PC-9 (cell line): ENCODE measurements at regions not wholly inside any gene's neighbourhood (a gene's known extent, or its start where the extent isn't known, plus 50 kb on each side); places are given as distances from the start of the nearest gene placed in this dataset.

Source experiments
- BruUV-seq: library from RNA; stranded (reverse); fragments of 400-500 nt; replicated peaks from 2 replicates; lab custom pipeline; 2021; lab: Mats Ljungman, UMichigan
- CTCF ChIA-PET: fragments of 300-600 bp; sonication (Branson Sonifier 250); formaldehyde crosslinking; loops from one replicate; lab custom pipeline; 2022; ENCODE audit warnings: antibody characterized with exemption; lab: Charles Lee
- POLR2A ChIA-PET: fragments of 300-600 bp; sonication (Branson Sonifier 250); formaldehyde crosslinking; loops from one replicate; lab custom pipeline; 2022; ENCODE audit warnings: antibody characterized with exemption; ENCODE audit not compliant: unreplicated experiment; lab: Charles Lee
- DNase-seq, 2 experiments: peaks; one replicate each; pipeline versions ENCODE4 v3.0.0 to v3.0.0-alpha.2; 2015 to 2022; ENCODE audit warnings: mixed read lengths in 1 of 2
- H2AFZ ChIP-seq: fragments of 200-600 bp; sonication (generic); 2 replicates; pipeline ENCODE4 v1.8.1; 2017; ENCODE audit warnings: antibody characterized with exemption
- H3F3A ChIP-seq: fragments of 200-600 bp; sonication (generic); 2 replicates; pipeline ENCODE4 v1.8.1; 2017; ENCODE audit warnings: antibody characterized with exemption, mild to moderate bottlenecking, low read depth; ENCODE audit not compliant: insufficient read depth
- H3K27ac ChIP-seq: fragments of 200-600 bp; sonication (generic); 2 replicates; pipeline ENCODE4 v1.6.1; 2016; ENCODE audit warnings: mixed run types
- H3K27me3 ChIP-seq: fragments of 200-600 bp; sonication (generic); 2 replicates; pipeline ENCODE4 v1.6.1; 2016; ENCODE audit warnings: low read depth, mixed run types; ENCODE audit not compliant: insufficient read depth
- H3K36me3 ChIP-seq: fragments of 200-600 bp; sonication (generic); 2 replicates; pipeline ENCODE4 v1.6.1; 2016; ENCODE audit warnings: low read depth, mixed run types
- H3K4me1 ChIP-seq: fragments of 200-600 bp; sonication (generic); replicated peaks from 2 replicates; pipeline ENCODE4 v1.6.1; 2016; ENCODE audit warnings: mixed run types; ENCODE audit not compliant: insufficient read depth
- H3K4me2 ChIP-seq: fragments of 200-600 bp; sonication (generic); 2 replicates; pipeline ENCODE4 v1.6.1; 2017; ENCODE audit warnings: mixed run types
- H3K4me3 ChIP-seq: fragments of 200-600 bp; sonication (generic); 2 replicates; pipeline ENCODE4 v1.6.1; 2016; ENCODE audit warnings: mixed run types
- H3K79me2 ChIP-seq: fragments of 200-600 bp; sonication (generic); 2 replicates; pipeline ENCODE4 v1.6.1; 2017; ENCODE audit warnings: low read depth, mixed run types
- H3K9me2 ChIP-seq: fragments of 200-600 bp; sonication (generic); 2 replicates; pipeline ENCODE4 v1.8.1; 2017; ENCODE audit warnings: mild to moderate bottlenecking; ENCODE audit not compliant: insufficient read depth
- H3K9me3 ChIP-seq: fragments of 200-600 bp; sonication (generic); 2 replicates; pipeline ENCODE4 v1.8.1; 2016; ENCODE audit warnings: low read depth; ENCODE audit not compliant: insufficient read depth
- H4K20me1 ChIP-seq: fragments of 200-600 bp; sonication (generic); 2 replicates; pipeline ENCODE4 v1.8.1; 2017; ENCODE audit not compliant: insufficient read depth
- CTCF ChIP-seq: fragments of 200-600 bp; sonication (generic); conservative IDR thresholded peaks from 2 replicates; pipeline ENCODE4 v1.6.1; 2017; ENCODE audit warnings: mixed run types, antibody characterized with exemption, mild to moderate bottlenecking, moderate library complexity
- EZH2 ChIP-seq: fragments of 200-600 bp; sonication (generic); IDR thresholded peaks from 2 replicates; pipeline ENCODE4 v1.8.0; 2017; ENCODE audit warnings: antibody characterized with exemption, low read depth
- intact Hi-C: fragments of 100-400 bp; cut with micrococcal nuclease; formaldehyde crosslinking; loops from one replicate; pipeline ENCODE4 v1.10.0; 2022; ENCODE audit not compliant: unreplicated experiment

- no peaks in the 10 kb centered on the region for H3K4me1 ChIP-seq
- H3K27ac ChIP-seq = no peak overlapping the region
- H2AFZ ChIP-seq = no peak overlapping the region
- H3K9me3 ChIP-seq = no peaks in the 10 kb centered on the region
- no peaks in the 10 kb centered on the region for H3K36me3 ChIP-seq
- CTCF ChIA-PET = no interaction called here
- POLR2A ChIA-PET = no interaction called here
- BruUV-seq = no TSS peak
- no peaks in the 10 kb centered on the region for H3K9me2 ChIP-seq
- H3K27me3 ChIP-seq = no peaks in the 10 kb centered on the region
- H3K4me2 ChIP-seq = no peak overlapping the region
- H4K20me1 ChIP-seq = no peaks in the 10 kb centered on the region
- DNase-seq = no peak
- H3K79me2 ChIP-seq = no peaks in the 10 kb centered on the region
- no peaks in the 10 kb centered on the region for H3F3A ChIP-seq
- H3K4me3 ChIP-seq = no peak overlapping the region
- intact Hi-C loops = no loop called here
- TF ChIP-seq CTCF = no peak
- TF ChIP-seq EZH2 = no peak
Measured at GRCh38 chr1:233512538-233512937, 101.4 kb upstream of the KCNK1 start.

DNA sequence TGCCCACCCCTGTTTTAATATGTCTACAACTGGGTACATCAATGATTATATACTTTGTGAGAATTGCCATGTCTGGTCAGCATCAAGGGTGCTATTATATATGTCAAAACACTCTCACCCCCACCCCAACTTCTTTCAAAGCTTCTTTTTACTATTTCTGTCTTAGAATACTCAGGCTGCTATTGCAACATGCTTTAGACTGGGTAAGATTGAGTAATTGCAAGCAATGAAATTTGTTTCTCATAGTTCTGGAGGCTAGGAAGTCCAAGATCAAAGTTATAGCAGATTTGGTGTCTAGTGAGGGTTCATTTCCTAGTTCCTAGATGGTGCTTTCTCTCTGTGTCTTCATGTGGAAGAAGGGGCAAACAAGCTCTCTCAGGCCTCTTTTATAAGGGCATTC lies 100.5 kb upstream of the KCNK1 start:
- no peak for DNase-seq
- no peaks in the 10 kb centered on the region for H3F3A ChIP-seq
- H3K36me3 ChIP-seq = no peaks in the 10 kb centered on the region
- H3K27me3 ChIP-seq = no peaks in the 10 kb centered on the region
- no peak overlapping the region for H3K4me3 ChIP-seq
- TF ChIP-seq EZH2 (no peak), CTCF (no peak)
- H3K27ac ChIP-seq = no peak overlapping the region
- ChIA-PET CTCF (interaction anchor here (0.6 kb wide), 1 partner anchor 281 kb away, joined by 11 read pairs; no protein-coding TSS in a partner anchor), POLR2A (no interaction called here)
- no peak overlapping the region for H2AFZ ChIP-seq
- H3K79me2 ChIP-seq = no peaks in the 10 kb centered on the region
- no peak overlapping the region for H3K4me2 ChIP-seq
- intact Hi-C loops = no loop called here
- no peaks in the 10 kb centered on the region for H4K20me1 ChIP-seq
- H3K4me1 ChIP-seq = no peaks in the 10 kb centered on the region
- H3K9me2 ChIP-seq = no peaks in the 10 kb centered on the region
- no TSS peak for BruUV-seq
- H3K9me3 ChIP-seq = no peaks in the 10 kb centered on the region

DNA sequence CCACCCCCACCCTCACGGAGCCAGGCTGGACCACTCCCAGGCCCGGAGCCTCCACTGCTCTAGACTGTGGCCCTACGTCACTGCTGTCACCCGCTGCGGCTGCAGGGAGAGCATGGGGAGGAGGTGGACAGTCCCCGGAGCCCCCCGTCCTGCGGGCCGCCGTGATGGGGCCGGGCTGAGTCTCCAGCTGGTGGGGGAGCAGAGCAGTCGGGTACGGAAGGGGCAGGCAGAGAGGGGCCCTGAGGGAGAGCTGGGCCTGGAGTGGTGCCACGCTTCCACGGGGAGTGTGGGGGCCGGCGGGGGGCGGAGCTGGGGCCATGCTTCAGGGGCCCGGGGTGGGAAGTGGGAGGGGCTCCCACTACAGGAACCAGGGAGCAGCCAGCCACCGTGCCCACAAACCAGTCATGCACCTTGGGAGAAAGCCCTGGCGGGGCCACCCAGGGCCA lies 98.9 kb upstream of the KCNK1 start:
- H4K20me1 ChIP-seq = no peaks in the 10 kb centered on the region
- no peaks in the 10 kb centered on the region for H3K27me3 ChIP-seq
- H3K9me2 ChIP-seq = no peaks in the 10 kb centered on the region
- H3F3A ChIP-seq = 0 out of 2 replicates have a peak, but pooled peaks cover 3% of the 10 kb centered on the region
- H3K27ac ChIP-seq = no peak overlapping the region
- H3K4me2 ChIP-seq = no peak overlapping the region
- H3K79me2 ChIP-seq = no peaks in the 10 kb centered on the region
- no peak overlapping the region for H3K4me3 ChIP-seq
- TF ChIP-seq CTCF (no peak), EZH2 (no peak)
- no peak for DNase-seq
- no peaks in the 10 kb centered on the region for H3K9me3 ChIP-seq
- CTCF ChIA-PET = no interaction called here
- POLR2A ChIA-PET = no interaction called here
- no peak overlapping the region for H2AFZ ChIP-seq
- H3K36me3 ChIP-seq = no peaks in the 10 kb centered on the region
- peaks cover 3% of the 10 kb centered on the region; the same call in 1 of the 2 replicates for H3K4me1 ChIP-seq
- BruUV-seq = no TSS peak
- intact Hi-C loops = no loop called here
